Panc1 (cell line): ENCODE measurements at regions not wholly inside any gene's neighbourhood (a gene's known extent, or its start where the extent isn't known, plus 50 kb on each side); places are given as distances from the start of the nearest gene placed in this dataset.

ENCODE experiments used
- CTCF ChIP-seq: fragments of 450-650 bp; IDR thresholded peaks from 2 replicates; pipeline ENCODE4 v1.5.1; 2017; ENCODE audit warnings: mild to moderate bottlenecking
- POLR2AphosphoS5 ChIP-seq: IDR thresholded peaks from 2 replicates; pipeline ENCODE4 v1.6.1; 2012; ENCODE audit warnings: mild to moderate bottlenecking, low read depth, low read length, moderate library complexity
- REST ChIP-seq, 2 experiments: IDR thresholded peaks; 2 replicates each; pipeline ENCODE4 v1.6.1; 2011 to 2012; ENCODE audit warnings: low read depth in 2 of 2, control low read depth in 1 of 2, low read length in 1 of 2, mild to moderate bottlenecking in 1 of 2, moderate library complexity in 1 of 2; ENCODE audit not compliant: insufficient read depth in 1 of 2
- SIN3A ChIP-seq: IDR thresholded peaks from 2 replicates; pipeline ENCODE4 v1.6.1; 2012; ENCODE audit warnings: low read depth, mild to moderate bottlenecking, low read length, moderate library complexity, borderline replicate concordance; ENCODE audit not compliant: insufficient read depth
- TCF7L2 ChIP-seq: IDR thresholded peaks from 2 replicates; pipeline ENCODE4 v1.6.1; 2011; ENCODE audit warnings: mild to moderate bottlenecking, low read depth, low read length, inconsistent platforms

- TF ChIP-seq CTCF (no peak), POLR2AphosphoS5 (no peak), REST (IDR thresholded peaks at IDR 0.05; ENCODE audit: insufficient read depth in 1 of 2, low read depth in 2 of 2, low read length in 1 of 2) (no peak), SIN3A (no peak), TCF7L2 (no peak)
These were observed 415.7 kb downstream of the PPP1R2C start for GRCh38 chrX:42362219-42362618.
